Adrenal gland (tissue), 5 donors: ENCODE measurements at regions not wholly inside any gene's neighbourhood (a gene's known extent, or its start where the extent isn't known, plus 50 kb on each side); places are given as distances from the start of the nearest gene placed in this dataset.

Source experiments
- POLR2A ChIP-seq, 2 donors: fragments of 450-650 bp; IDR thresholded peaks; one replicate each; pipeline ENCODE4 v1.6.1; 2017; ENCODE audit warnings: antibody characterized with exemption in 2 of 2, mild to moderate bottlenecking in 2 of 2, moderate library complexity in 1 of 2
- TF ChIP-seq, protein P1 (sequence below), 6 experiments: fragments of 450-650 bp in 4 of 6; fragments of 200-600 bp in 2 of 6; sonication (generic) in 1 of 6; IDR thresholded peaks; 1 replicate in 5 of 6; 2 replicates in 1 of 6; pipeline versions ENCODE4 v1.5.1 to v1.8.0; 2016 to 2021; ENCODE audit warnings: antibody characterized with exemption in 6 of 6, mild to moderate bottlenecking in 2 of 6, moderate library complexity in 1 of 6
- donor health status: DM: no; HTN: no; CAD: no.

GRCh38 chr9:13615660-13616490 lies 336.4 kb upstream of the MPDZ start:
- TF ChIP-seq, protein P1, sequence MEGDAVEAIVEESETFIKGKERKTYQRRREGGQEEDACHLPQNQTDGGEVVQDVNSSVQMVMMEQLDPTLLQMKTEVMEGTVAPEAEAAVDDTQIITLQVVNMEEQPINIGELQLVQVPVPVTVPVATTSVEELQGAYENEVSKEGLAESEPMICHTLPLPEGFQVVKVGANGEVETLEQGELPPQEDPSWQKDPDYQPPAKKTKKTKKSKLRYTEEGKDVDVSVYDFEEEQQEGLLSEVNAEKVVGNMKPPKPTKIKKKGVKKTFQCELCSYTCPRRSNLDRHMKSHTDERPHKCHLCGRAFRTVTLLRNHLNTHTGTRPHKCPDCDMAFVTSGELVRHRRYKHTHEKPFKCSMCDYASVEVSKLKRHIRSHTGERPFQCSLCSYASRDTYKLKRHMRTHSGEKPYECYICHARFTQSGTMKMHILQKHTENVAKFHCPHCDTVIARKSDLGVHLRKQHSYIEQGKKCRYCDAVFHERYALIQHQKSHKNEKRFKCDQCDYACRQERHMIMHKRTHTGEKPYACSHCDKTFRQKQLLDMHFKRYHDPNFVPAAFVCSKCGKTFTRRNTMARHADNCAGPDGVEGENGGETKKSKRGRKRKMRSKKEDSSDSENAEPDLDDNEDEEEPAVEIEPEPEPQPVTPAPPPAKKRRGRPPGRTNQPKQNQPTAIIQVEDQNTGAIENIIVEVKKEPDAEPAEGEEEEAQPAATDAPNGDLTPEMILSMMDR (IDR thresholded peaks at IDR 0.05), result no peak
- no peak for TF ChIP-seq POLR2A (IDR thresholded peaks at IDR 0.05)
